HepG2 (cell line): ENCODE measurements at regions not wholly inside any gene's neighbourhood (a gene's known extent, or its start where the extent isn't known, plus 50 kb on each side); places are given as distances from the start of the nearest gene placed in this dataset.

ENCODE experiments used
- MAFK ChIP-seq, 2 experiments: IDR thresholded peaks in 1 of 2; conservative IDR thresholded peaks in 1 of 2; 2 replicates each; pipeline ENCODE4 v1.6.1; 2011; ENCODE audit warnings: improper control_type of control experiment in 2 of 2, low read length in 2 of 2
- ZNF660 ChIP-seq: sonication (generic); formaldehyde crosslinking; IDR thresholded peaks from 2 replicates; pipeline ENCODE4 v1.5.1; 2020; ENCODE audit warnings: mild to moderate bottlenecking, low read depth, missing genetic modification reagents, borderline replicate concordance

DNA sequence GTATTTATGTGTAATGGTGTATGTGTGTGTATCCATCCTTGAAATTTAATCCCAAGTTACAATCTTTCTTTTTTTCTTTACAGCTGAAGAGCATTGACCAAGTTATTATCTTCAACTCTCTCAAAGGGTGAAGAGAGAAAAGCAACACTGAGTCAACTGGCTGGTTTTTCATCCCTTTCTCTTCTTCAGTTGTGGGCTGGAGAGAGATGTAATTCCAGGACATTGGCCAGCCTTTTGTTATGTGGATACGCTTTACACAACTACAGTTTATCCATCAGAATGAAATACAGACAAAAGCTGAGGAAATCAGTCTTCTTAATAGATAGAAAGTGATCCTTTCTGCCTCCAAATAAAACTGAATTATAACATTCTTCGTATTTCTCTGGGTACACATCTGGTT is 357.0 kb upstream of the NCAM2 start:
- TF ChIP-seq MAFK (conservative IDR thresholded peaks at IDR 0.05 in 1 of 2, IDR thresholded peaks at IDR 0.05 in 1 of 2; ENCODE audit: low read length in 2 of 2) = no peak
- TF ChIP-seq ZNF660 (CRISPR knock-in tag) = no peak
